DND-41 (cell line): ENCODE measurements at regions not wholly inside any gene's neighbourhood (a gene's known extent, or its start where the extent isn't known, plus 50 kb on each side); places are given as distances from the start of the nearest gene placed in this dataset.

Source experiments
- ATAC-seq: fragments of 200-7000 bp; cut with Tn5 transposase; 3 replicates; pipeline ENCODE4 v1.9.1; 2021; ENCODE audit warnings: low read depth; ENCODE audit not compliant: insufficient read depth
- DNase-seq: peaks from one replicate; pipeline ENCODE4 v3.0.0-alpha.2; 2020
- H2AFZ ChIP-seq: 2 replicates; pipeline ENCODE4 v1.6.0; 2012; ENCODE audit warnings: low read depth, low read length
- H3K27ac ChIP-seq: 2 replicates; pipeline ENCODE4 v1.5.1; 2012; ENCODE audit warnings: low read length, inconsistent platforms
- H3K27me3 ChIP-seq: fragments of 200-600 bp; sonication (generic); 2 replicates; pipeline ENCODE4 v1.6.0; 2012; ENCODE audit warnings: low read length, mild to moderate bottlenecking, inconsistent platforms; ENCODE audit not compliant: insufficient read depth, poor library complexity
- H3K36me3 ChIP-seq: 2 replicates; pipeline ENCODE4 v1.5.1; 2012; ENCODE audit warnings: low read length, inconsistent platforms; ENCODE audit not compliant: insufficient read depth
- H3K4me1 ChIP-seq: 2 replicates; pipeline ENCODE4 v1.5.1; 2012; ENCODE audit warnings: mild to moderate bottlenecking, low read length; ENCODE audit not compliant: insufficient read depth
- H3K4me2 ChIP-seq: 2 replicates; pipeline ENCODE4 v1.6.0; 2012; ENCODE audit warnings: mild to moderate bottlenecking, moderate library complexity, low read length, inconsistent platforms; ENCODE audit not compliant: insufficient read depth
- H3K4me3 ChIP-seq, 2 experiments: fragments of 200-600 bp in 1 of 2; shearing (Covaris generic) in 1 of 2; 2 replicates each; pipeline ENCODE4 v1.5.1; 2012 to 2016; ENCODE audit warnings: inconsistent platforms in 2 of 2, low read length in 2 of 2, mild to moderate bottlenecking in 2 of 2, low read depth in 1 of 2, moderate library complexity in 1 of 2
- H3K79me2 ChIP-seq: 2 replicates; pipeline ENCODE4 v1.6.0; 2012; ENCODE audit warnings: low read length, inconsistent platforms; ENCODE audit not compliant: insufficient read depth
- H3K9ac ChIP-seq: 2 replicates; pipeline ENCODE4 v1.6.0; 2012; ENCODE audit warnings: low read depth, mild to moderate bottlenecking, inconsistent platforms, low read length, moderate library complexity
- H3K9me3 ChIP-seq: 2 replicates; pipeline ENCODE4 v1.5.1; 2012; ENCODE audit warnings: low read length, moderate library complexity, mild to moderate bottlenecking, inconsistent platforms; ENCODE audit not compliant: insufficient read depth, severe bottlenecking
- H4K20me1 ChIP-seq: 2 replicates; pipeline ENCODE4 v1.6.0; 2012; ENCODE audit warnings: low read length; ENCODE audit not compliant: insufficient read depth
- CTCF ChIP-seq: IDR thresholded peaks from 2 replicates; pipeline ENCODE4 v1.5.1; 2012; ENCODE audit warnings: borderline replicate concordance, low read length, moderate library complexity, mild to moderate bottlenecking; ENCODE audit not compliant: poor library complexity, severe bottlenecking; ENCODE audit errors: extremely low read depth
- EZH2 ChIP-seq: IDR thresholded peaks from 3 replicates; pipeline ENCODE4 v1.6.1; 2012; ENCODE audit warnings: borderline replicate concordance, low read depth, mild to moderate bottlenecking, moderate library complexity, low read length, inconsistent platforms; ENCODE audit not compliant: severe bottlenecking

DNA sequence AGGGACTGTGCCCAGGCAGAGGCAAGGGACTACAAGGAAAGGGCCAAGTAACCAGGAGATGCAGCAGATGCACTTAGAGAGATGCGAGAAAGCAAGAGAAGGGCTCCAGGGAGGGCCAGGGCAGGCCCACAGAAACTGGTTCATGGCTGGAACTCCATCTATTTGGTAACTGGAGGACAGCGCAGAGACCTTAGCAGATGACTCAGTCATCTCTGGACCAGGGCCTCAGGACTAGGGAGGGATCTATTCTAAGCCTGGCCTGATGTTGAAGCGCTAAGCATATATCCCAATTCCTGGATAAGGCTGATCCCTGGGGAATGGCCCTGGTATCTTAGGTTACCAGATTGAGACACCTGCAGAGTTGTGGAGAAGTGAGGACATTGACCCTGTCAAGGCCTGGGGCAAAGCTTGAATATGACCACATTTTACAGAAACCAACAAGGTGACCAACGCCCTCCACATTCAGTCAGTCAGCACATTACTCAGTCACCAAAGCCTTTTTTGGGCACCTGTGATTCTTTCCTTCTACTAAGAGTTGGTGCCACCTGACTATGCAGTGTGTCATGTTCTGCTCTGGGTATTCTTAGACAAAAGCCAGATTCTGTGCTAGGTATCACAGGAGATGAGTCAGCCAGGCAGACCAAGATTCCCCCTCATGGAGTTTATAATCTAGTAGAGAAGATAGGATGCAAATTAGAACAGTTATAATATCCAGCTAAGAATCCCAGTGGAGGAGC is 68.4 kb upstream of the SLCO3A1 start:
- Histone ChIP-seq H3K27ac (no peak overlapping the region), H3K4me3 (no peak overlapping the region), H3K9me3 (no peaks in the 10 kb centered on the region), H3K27me3 (peaks cover 8% of the 10 kb centered on the region), H3K4me1 (no peaks in the 10 kb centered on the region), H3K4me2 (no peak overlapping the region), H3K36me3 (no peaks in the 10 kb centered on the region), H3K9ac (no peak overlapping the region), H3K79me2 (no peaks in the 10 kb centered on the region), H2AFZ (no peak overlapping the region), H4K20me1 (no peaks in the 10 kb centered on the region)
- ATAC-seq = no peak
- TF ChIP-seq CTCF = no peak
- no peak for TF ChIP-seq EZH2
- no peak for DNase-seq

GRCh38 chr15:91787198-91787597 is 66.3 kb upstream of the SLCO3A1 start:
- no peak overlapping the region for H3K4me3 ChIP-seq
- H3K36me3 ChIP-seq = no peaks in the 10 kb centered on the region
- no peaks in the 10 kb centered on the region for H3K79me2 ChIP-seq
- H3K4me1 ChIP-seq = no peaks in the 10 kb centered on the region
- no peaks in the 10 kb centered on the region for H3K9me3 ChIP-seq
- ATAC-seq = no peak
- H3K27me3 ChIP-seq = no peaks in the 10 kb centered on the region
- H3K9ac ChIP-seq = no peak overlapping the region
- H2AFZ ChIP-seq = no peak overlapping the region
- no peak overlapping the region for H3K27ac ChIP-seq
- no peak for DNase-seq
- no peak for TF ChIP-seq EZH2
- TF ChIP-seq CTCF = no peak
- H3K4me2 ChIP-seq = no peak overlapping the region
- no peaks in the 10 kb centered on the region for H4K20me1 ChIP-seq

DNA sequence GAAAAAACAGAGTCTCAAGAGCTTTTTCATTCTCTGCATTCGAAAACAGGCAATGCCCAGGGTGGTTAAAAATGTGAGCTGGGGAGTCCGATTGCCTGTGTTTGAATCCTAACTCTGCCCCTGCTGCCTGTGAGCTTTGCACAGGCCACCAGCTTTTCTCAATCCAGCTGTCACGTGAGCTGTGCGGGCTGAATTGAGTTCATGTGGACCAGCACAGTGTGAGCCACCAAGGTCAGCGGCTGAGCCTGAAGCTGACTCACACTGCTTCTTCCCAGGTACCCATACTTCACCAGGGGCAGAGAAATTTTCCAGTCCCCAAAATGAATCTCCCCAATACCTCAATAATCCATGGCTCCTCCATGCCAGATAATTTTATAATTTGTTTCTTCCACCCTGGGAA is 64.4 kb upstream of the SLCO3A1 start:
- no peak overlapping the region for H3K4me3 ChIP-seq
- no peaks in the 10 kb centered on the region for H3K79me2 ChIP-seq
- H3K4me2 ChIP-seq = no peak overlapping the region
- TF ChIP-seq CTCF (no peak), EZH2 (no peak)
- no peak overlapping the region for H3K9ac ChIP-seq
- no peaks in the 10 kb centered on the region for H3K4me1 ChIP-seq
- H3K9me3 ChIP-seq = no peaks in the 10 kb centered on the region
- ATAC-seq (no peak), DNase-seq (no peak)
- no peak overlapping the region for H2AFZ ChIP-seq
- H3K36me3 ChIP-seq = no peaks in the 10 kb centered on the region
- no peak overlapping the region for H3K27ac ChIP-seq
- no peaks in the 10 kb centered on the region for H3K27me3 ChIP-seq
- no peaks in the 10 kb centered on the region for H4K20me1 ChIP-seq
